NCI-H774 (cell line): ENCODE measurements at regions not wholly inside any gene's neighbourhood (a gene's known extent, or its start where the extent isn't known, plus 50 kb on each side); places are given as distances from the start of the nearest gene placed in this dataset.

Experiments used
- DNase-seq: peaks from one replicate; lab custom pipeline; 2025; lab: John Stamatoyannopoulos, UW

- no peak for DNase-seq
These were observed 231.9 kb upstream of the CA10 start for GRCh38 chr17:52390422-52390821.

GRCh38 chr17:52389632-52390031 lies 231.1 kb upstream of the CA10 start:
- DNase-seq = no peak

- no peak for DNase-seq
These were observed 230.4 kb upstream of the CA10 start for GRCh38 chr17:52388941-52389340.

- DNase-seq = no peak
These were observed 226.2 kb upstream of the CA10 start for GRCh38 chr17:52384695-52385094.

- peak; percentile 84 for DNase-seq
These were observed 225.1 kb upstream of the CA10 start for GRCh38 chr17:52383493-52384100.

GRCh38 chr17:52378860-52379259 lies 220.3 kb upstream of the CA10 start:
- no peak for DNase-seq

- no peak for DNase-seq
These were observed 217.6 kb upstream of the CA10 start for GRCh38 chr17:52376137-52376536.

GRCh38 chr17:52368886-52369285 lies 210.4 kb upstream of the CA10 start:
- no peak for DNase-seq

- DNase-seq = no peak
These were observed 199.3 kb upstream of the CA10 start for GRCh38 chr17:52357854-52358253.

GRCh38 chr17:52336796-52337195 lies 178.3 kb upstream of the CA10 start:
- no peak for DNase-seq

- DNase-seq = no peak
These were observed 147.8 kb upstream of the CA10 start for GRCh38 chr17:52306314-52306713.

- no peak for DNase-seq
These were observed 140.4 kb upstream of the CA10 start for GRCh38 chr17:52298881-52299280.

GRCh38 chr17:52297230-52298010 lies 138.9 kb upstream of the CA10 start:
- no peak for DNase-seq

GRCh38 chr17:52294301-52294700 lies 135.8 kb upstream of the CA10 start:
- DNase-seq = no peak

GRCh38 chr17:52287611-52288010 lies 129.1 kb upstream of the CA10 start:
- DNase-seq = no peak

- no peak for DNase-seq
These were observed 125.4 kb upstream of the CA10 start for GRCh38 chr17:52283872-52284271.

- DNase-seq = no peak
These were observed 118.0 kb upstream of the CA10 start for GRCh38 chr17:52276381-52277008.

- DNase-seq = no peak
These were observed 113.3 kb upstream of the CA10 start for GRCh38 chr17:52271781-52272180.

GRCh38 chr17:52255347-52255746 lies 96.8 kb upstream of the CA10 start:
- no peak for DNase-seq

- no peak for DNase-seq
These were observed 86.2 kb upstream of the CA10 start for GRCh38 chr17:52244689-52245088.

GRCh38 chr17:52242268-52242667 lies 83.8 kb upstream of the CA10 start:
- DNase-seq = no peak

- no peak for DNase-seq
These were observed 78.6 kb upstream of the CA10 start for GRCh38 chr17:52237151-52237550.

- no peak for DNase-seq
These were observed 77.0 kb upstream of the CA10 start for GRCh38 chr17:52235516-52235915.
